ENCODE measurements at regions not wholly inside any gene's neighbourhood (a gene's known extent, or its start where the extent isn't known, plus 50 kb on each side); places are given as distances from the start of the nearest gene placed in this dataset.
A peak's percentile ranks its signal among the peaks of the same experiment; 100 is the strongest.

- Mint-ChIP-seq H3K4me1 (ENCODE audit: unreplicated experiment) (peaks cover 8% of the 10 kb centered on the region), H3K36me3 (ENCODE audit: low read depth, unreplicated experiment) (peaks cover 6% of the 10 kb centered on the region), H3K4me3 (ENCODE audit: unreplicated experiment) (no peak overlapping the region), H3K9me3 (ENCODE audit: unreplicated experiment) (no peaks in the 10 kb centered on the region), H3K27me3 (ENCODE audit: unreplicated experiment) (no peaks in the 10 kb centered on the region), H3K27ac (ENCODE audit: unreplicated experiment) (peak overlapping the region; percentile 5)
- no peak for TF ChIP-seq CTCF (IDR thresholded peaks at IDR 0.05; ENCODE audit: unreplicated experiment)
- no peak for DNase-seq (ENCODE audit: low spot score)
Observed at GRCh38 chr11:97739932-97740800, 1280.6 kb upstream of the CNTN5 start.

GRCh38 chr11:97740801-97741151 lies 1280.0 kb upstream of the CNTN5 start:
- Mint-ChIP-seq H3K9me3 (ENCODE audit: unreplicated experiment) (no peaks in the 10 kb centered on the region), H3K4me3 (ENCODE audit: unreplicated experiment) (no peak overlapping the region), H3K27ac (ENCODE audit: unreplicated experiment) (no peak overlapping the region), H3K36me3 (ENCODE audit: low read depth, unreplicated experiment) (peaks cover 6% of the 10 kb centered on the region), H3K27me3 (ENCODE audit: unreplicated experiment) (no peaks in the 10 kb centered on the region), H3K4me1 (ENCODE audit: unreplicated experiment) (peaks cover 8% of the 10 kb centered on the region)
- TF ChIP-seq CTCF (IDR thresholded peaks at IDR 0.05; ENCODE audit: unreplicated experiment): no peak
- DNase-seq (ENCODE audit: low spot score): no peak

GRCh38 chr11:97742717-97743116 lies 1278.0 kb upstream of the CNTN5 start:
- DNase-seq (ENCODE audit: low spot score): no peak
- H3K4me1 Mint-ChIP-seq (ENCODE audit: unreplicated experiment): peaks cover 8% of the 10 kb centered on the region
- no peak overlapping the region for H3K4me3 Mint-ChIP-seq (ENCODE audit: unreplicated experiment)
- peak overlapping the region; percentile 54 for H3K27ac Mint-ChIP-seq (ENCODE audit: unreplicated experiment)
- TF ChIP-seq CTCF (IDR thresholded peaks at IDR 0.05; ENCODE audit: unreplicated experiment): no peak
- peaks cover 3% of the 10 kb centered on the region for H3K27me3 Mint-ChIP-seq (ENCODE audit: unreplicated experiment)
- no peaks in the 10 kb centered on the region for H3K9me3 Mint-ChIP-seq (ENCODE audit: unreplicated experiment)
- H3K36me3 Mint-ChIP-seq (ENCODE audit: low read depth, unreplicated experiment): peaks cover 6% of the 10 kb centered on the region

GRCh38 chr11:97743205-97743742 lies 1277.5 kb upstream of the CNTN5 start:
- Mint-ChIP-seq H3K4me3 (ENCODE audit: unreplicated experiment) (no peak overlapping the region), H3K4me1 (ENCODE audit: unreplicated experiment) (peaks cover 8% of the 10 kb centered on the region), H3K9me3 (ENCODE audit: unreplicated experiment) (no peaks in the 10 kb centered on the region), H3K27me3 (ENCODE audit: unreplicated experiment) (peaks cover 3% of the 10 kb centered on the region), H3K36me3 (ENCODE audit: low read depth, unreplicated experiment) (peaks cover 6% of the 10 kb centered on the region), H3K27ac (ENCODE audit: unreplicated experiment) (peak overlapping the region; percentile 54)
- no peak for DNase-seq (ENCODE audit: low spot score)
- TF ChIP-seq CTCF (IDR thresholded peaks at IDR 0.05; ENCODE audit: unreplicated experiment): no peak

- H3K27ac Mint-ChIP-seq (ENCODE audit: unreplicated experiment): no peak overlapping the region
- H3K36me3 Mint-ChIP-seq (ENCODE audit: low read depth, unreplicated experiment): peaks cover 6% of the 10 kb centered on the region
- no peak for DNase-seq (ENCODE audit: low spot score)
- H3K4me3 Mint-ChIP-seq (ENCODE audit: unreplicated experiment): no peak overlapping the region
- H3K4me1 Mint-ChIP-seq (ENCODE audit: unreplicated experiment): no peaks in the 10 kb centered on the region
- no peaks in the 10 kb centered on the region for H3K9me3 Mint-ChIP-seq (ENCODE audit: unreplicated experiment)
- no peak for TF ChIP-seq CTCF (IDR thresholded peaks at IDR 0.05; ENCODE audit: unreplicated experiment)
- peaks cover 3% of the 10 kb centered on the region for H3K27me3 Mint-ChIP-seq (ENCODE audit: unreplicated experiment)
Observed at GRCh38 chr11:97745515-97746050, 1275.2 kb upstream of the CNTN5 start.
